ENCODE measurements at regions not wholly inside any gene's neighbourhood (a gene's known extent, or its start where the extent isn't known, plus 50 kb on each side); places are given as distances from the start of the nearest gene placed in this dataset.
"Not testable (repeated sequence)": the region's sequence is repeated elsewhere in the genome, so short reads cannot be mapped to it uniquely, and the experiment has no call there.

DNA sequence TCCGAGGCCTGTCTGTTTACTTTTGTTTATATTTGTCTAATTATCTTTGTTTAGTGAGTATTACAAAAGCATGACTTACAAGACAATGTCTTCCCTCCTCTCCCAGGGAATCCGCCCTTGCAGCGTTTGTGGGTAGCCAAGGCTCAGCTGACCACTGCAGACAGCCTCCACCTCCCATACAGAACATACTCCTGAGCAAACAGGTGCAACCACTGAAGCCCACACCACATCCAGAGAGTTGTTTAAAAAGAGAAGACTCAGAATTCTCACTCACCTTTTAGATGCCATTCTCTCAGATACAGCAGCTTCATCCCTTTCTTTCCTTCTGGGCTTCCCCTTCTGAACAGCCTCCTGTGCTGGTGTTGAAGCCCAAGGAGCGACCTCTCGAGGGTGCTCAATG lies 103.5 kb upstream of the TMPRSS2 start:
- DNase-seq (ENCODE audit: low read depth): no peak
- TF ChIP-seq, protein P1, sequence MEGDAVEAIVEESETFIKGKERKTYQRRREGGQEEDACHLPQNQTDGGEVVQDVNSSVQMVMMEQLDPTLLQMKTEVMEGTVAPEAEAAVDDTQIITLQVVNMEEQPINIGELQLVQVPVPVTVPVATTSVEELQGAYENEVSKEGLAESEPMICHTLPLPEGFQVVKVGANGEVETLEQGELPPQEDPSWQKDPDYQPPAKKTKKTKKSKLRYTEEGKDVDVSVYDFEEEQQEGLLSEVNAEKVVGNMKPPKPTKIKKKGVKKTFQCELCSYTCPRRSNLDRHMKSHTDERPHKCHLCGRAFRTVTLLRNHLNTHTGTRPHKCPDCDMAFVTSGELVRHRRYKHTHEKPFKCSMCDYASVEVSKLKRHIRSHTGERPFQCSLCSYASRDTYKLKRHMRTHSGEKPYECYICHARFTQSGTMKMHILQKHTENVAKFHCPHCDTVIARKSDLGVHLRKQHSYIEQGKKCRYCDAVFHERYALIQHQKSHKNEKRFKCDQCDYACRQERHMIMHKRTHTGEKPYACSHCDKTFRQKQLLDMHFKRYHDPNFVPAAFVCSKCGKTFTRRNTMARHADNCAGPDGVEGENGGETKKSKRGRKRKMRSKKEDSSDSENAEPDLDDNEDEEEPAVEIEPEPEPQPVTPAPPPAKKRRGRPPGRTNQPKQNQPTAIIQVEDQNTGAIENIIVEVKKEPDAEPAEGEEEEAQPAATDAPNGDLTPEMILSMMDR (conservative IDR thresholded peaks at IDR 0.05; ENCODE audit: low read depth, low read length): no peak
- no peak overlapping the region for H3K4me3 ChIP-seq (ENCODE audit: low read depth, low read length)

DNA sequence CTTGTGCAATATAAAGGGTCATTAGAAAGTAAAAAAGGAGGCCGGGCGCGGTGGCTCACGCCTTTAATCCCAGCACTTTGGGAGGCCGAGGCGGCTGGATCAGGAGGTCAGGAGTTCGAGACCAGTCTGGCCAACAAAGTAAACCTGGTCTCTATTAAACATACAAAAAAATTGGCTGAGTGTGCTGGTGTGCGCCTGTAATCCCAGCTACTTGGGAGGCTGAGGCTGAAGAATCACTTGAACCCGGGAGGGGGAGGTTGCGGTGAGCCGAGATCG lies 102.8 kb upstream of the TMPRSS2 start:
- H3K4me3 ChIP-seq (ENCODE audit: low read depth, low read length); DNase-seq (ENCODE audit: low read depth): not testable (repeated sequence)

DNA sequence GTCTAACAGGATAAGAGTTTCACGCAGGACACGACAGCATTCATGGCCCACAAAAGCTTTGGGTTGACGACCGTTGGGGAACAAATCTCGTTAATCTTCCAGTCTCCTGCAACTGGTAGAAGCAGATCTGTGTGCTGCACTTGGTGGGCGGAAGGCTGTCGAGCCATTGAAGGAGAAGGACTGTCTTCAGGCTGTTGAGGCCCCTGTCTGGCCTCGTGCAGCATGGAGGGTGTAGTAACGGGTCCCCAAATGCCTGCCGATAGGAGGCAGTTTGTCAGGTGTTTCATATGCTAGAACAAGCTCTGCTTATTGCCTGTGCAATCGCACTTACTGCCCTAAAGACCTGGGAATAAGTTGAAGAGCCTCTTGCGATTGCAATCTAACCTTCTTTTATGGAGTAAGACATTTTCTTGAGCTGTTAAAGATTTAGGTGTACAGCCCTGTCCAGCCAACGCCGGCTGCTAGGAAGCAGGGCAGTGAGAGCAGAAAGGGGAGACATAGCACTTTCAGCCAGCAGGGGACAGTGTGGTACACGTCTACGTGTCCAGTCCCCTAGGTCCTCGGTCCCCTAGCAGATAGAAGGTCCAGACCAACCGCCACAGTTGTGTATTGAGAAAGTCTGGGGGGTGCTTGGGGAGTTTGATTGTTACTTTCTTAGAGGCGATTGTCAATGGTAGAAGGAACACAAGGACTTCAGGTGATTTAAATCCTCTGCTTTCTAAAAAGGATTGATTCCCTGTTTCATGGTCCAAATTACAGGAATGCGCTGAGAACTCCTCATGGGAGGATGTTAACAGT lies 102.3 kb upstream of the TMPRSS2 start:
- TF ChIP-seq, protein P1 (conservative IDR thresholded peaks at IDR 0.05; ENCODE audit: low read depth, low read length): peak; percentile 95
- H3K4me3 ChIP-seq (ENCODE audit: low read depth, low read length): no peak overlapping the region

GRCh38 chr21:41606706-41607105 lies 98.7 kb upstream of the TMPRSS2 start:
- no peak overlapping the region for H3K4me3 ChIP-seq (ENCODE audit: low read depth, low read length)
- TF ChIP-seq, protein P1 (conservative IDR thresholded peaks at IDR 0.05; ENCODE audit: low read depth, low read length): no peak
- no peak for DNase-seq (ENCODE audit: low read depth)

More for the DNA sequence above, 102.3 kb upstream of the TMPRSS2 start:
- peak; percentile 74 for DNase-seq (ENCODE audit: low read depth)

DNA sequence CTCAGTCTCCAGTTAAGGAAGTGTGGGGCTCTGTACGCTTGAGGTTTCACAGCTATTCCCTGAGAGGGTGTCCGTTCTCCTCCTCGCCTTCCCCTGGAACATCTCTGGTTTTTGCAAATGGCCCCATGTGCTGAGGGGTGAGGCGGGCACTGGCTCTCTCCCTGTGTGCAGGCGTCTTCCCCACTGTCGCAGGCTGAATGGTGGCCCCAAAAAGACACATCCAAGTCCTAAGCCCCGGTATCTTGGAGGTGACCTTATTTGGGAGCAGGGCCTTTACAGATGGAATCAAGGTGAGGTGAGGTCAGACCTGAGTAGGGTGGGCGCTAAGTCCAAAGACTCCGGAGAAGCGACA lies 98.0 kb upstream of the TMPRSS2 start:
- H3K4me3 ChIP-seq (ENCODE audit: low read depth, low read length): no peak overlapping the region
- DNase-seq (ENCODE audit: low read depth): no peak
- TF ChIP-seq, protein P1 (conservative IDR thresholded peaks at IDR 0.05; ENCODE audit: low read depth, low read length): no peak

GRCh38 chr21:41605178-41605933 lies 97.4 kb upstream of the TMPRSS2 start:
- DNase-seq (ENCODE audit: low read depth): peak; percentile 14
- H3K4me3 ChIP-seq (ENCODE audit: low read depth, low read length): no peak overlapping the region
- TF ChIP-seq, protein P1 (conservative IDR thresholded peaks at IDR 0.05; ENCODE audit: low read depth, low read length): no peak

GRCh38 chr21:41604583-41605041 lies 96.7 kb upstream of the TMPRSS2 start:
- H3K4me3 ChIP-seq (ENCODE audit: low read depth, low read length): no peak overlapping the region
- TF ChIP-seq, protein P1 (conservative IDR thresholded peaks at IDR 0.05; ENCODE audit: low read depth, low read length): no peak
- DNase-seq (ENCODE audit: low read depth): no peak
